ENCODE measurements at regions not wholly inside any gene's neighbourhood (a gene's known extent, or its start where the extent isn't known, plus 50 kb on each side); places are given as distances from the start of the nearest gene placed in this dataset.
"Not testable (repeated sequence)": the region's sequence is repeated elsewhere in the genome, so short reads cannot be mapped to it uniquely, and the experiment has no call there.

DNA sequence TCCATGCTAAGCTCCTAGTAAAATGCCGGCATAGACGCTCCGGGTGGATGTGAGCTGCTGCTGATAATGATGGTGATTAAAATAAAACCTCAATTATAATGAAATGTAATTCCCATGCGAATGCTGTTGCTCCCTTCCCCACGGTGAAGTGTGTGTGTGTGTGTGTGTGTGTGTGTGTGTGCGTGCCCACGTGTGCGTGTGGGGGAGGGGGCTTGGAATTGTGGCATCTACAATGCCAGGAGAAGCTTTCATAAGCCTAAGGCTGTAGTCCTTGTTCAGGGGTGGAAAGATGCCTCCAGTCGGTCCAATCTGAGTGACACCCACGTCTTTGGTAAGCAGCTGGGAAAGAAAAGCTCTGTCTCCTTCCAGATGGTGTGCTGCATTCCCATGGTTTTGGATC is 137.9 kb downstream of the CDH26 start:
- DNase-seq (ENCODE audit: low read depth in 1 of 2, low spot score in 1 of 2): no peak

GRCh38 chr20:60097285-60097684 is 139.1 kb downstream of the CDH26 start:
- no peak for DNase-seq (ENCODE audit: low read depth in 1 of 2, low spot score in 1 of 2)

DNA sequence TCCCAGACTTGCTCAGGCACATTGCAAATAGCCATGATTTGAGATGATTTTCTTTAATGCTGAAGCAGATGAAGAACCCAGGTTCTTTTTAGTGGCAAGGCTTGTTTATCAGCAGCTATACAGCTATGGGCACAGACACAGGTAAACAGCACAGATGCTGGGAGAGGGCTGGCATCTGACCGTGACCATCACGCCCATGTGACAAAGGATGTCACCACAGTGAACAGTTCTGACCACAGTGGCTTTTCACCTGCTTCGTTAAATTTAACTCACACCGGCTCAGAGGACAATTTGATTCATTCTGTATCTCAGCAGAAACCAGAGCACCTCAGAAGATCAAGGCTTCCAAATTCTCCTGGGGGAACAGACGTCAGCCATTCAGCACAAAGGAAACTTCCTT is 142.6 kb downstream of the CDH26 start:
- no peak for DNase-seq (ENCODE audit: low read depth in 1 of 2, low spot score in 1 of 2)

GRCh38 chr20:60101201-60101890 is 143.1 kb downstream of the CDH26 start:
- no peak for DNase-seq (ENCODE audit: low read depth in 1 of 2, low spot score in 1 of 2)

DNA sequence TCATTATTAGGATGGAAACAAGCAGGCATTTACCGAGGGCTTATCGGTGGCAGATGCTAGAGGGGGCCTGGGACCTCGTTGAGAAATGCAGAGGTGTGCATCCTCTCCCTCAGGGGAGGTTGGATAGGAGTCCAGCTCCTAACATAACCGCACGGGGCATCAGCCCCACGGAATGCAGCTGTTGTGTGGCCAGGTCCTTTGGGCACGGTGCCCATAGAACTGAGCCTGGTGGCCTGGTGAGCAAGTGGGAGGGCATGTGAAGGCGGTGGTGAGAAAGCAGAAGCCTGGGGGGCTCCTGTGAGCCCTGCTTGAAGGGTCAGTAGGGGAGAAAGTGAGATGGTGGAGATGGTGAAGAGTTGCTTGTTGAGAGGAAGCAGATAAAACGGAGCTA is 143.7 kb downstream of the CDH26 start:
- no peak for DNase-seq (ENCODE audit: low read depth in 1 of 2, low spot score in 1 of 2)

DNA sequence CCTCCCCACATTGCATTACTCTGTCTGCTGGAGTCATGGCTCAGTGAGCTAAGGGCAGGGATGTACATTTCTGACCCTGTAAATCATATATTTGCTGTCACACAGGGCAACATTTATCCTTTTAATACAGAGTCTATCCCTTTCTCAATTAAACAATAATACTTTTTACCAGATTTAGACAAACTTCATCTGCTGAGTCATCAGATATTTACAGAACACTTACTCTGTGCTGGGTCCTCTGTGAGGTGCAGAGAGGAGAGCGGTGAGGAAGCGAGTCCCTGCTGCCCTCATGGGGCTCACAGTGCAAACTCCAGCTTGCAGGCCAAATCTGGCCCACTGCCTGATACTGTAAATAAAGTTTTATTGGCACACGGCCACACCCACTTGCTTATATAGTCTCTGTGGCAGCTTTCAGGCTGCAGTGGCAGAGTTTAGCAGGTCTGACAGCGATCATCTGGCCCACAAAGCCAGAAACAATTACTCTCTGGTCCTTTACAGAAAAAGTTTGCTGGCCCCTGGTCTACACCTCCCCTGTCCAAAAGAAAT is 144.5 kb downstream of the CDH26 start:
- DNase-seq (ENCODE audit: low read depth in 1 of 2, low spot score in 1 of 2): no peak

DNA sequence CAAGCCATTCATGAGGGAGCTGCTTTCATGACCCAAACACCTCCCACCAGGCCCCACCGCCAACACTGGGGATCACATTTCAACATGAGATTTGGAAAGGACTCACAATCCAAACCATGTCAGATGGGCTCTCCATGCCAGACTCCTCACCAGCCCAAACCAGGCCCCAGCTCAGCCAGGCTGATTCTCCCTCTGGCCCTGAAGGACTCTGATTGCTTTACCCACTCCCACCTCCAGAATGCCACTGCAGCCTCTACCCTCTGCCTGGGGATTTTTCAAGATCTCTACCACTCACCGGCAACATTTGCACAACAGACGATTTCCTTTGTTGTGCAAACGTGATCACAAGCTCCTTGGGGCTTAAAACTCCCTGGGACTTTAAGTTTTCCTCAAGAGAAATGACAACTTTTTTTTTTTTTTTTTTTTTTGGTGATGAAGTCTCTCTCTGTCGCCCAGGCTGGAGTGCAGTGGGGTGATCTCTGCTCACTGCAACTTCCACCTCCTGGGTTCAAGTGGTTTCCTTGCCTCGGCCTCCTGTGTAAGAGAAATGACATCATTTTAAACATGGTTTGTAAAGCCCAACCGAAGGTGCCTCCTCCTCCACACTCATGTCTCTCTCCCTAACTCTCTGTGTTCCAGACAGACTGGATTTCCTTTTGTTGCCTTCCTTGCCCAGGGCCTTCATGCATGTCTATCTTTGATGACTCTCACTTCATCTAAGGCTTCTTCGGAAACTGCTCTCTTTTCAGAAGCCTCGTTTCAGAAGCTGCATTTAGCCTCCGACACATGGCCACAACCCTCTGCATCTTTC is 147.0 kb downstream of the CDH26 start:
- DNase-seq (ENCODE audit: low read depth in 1 of 2, low spot score in 1 of 2): no peak

DNA sequence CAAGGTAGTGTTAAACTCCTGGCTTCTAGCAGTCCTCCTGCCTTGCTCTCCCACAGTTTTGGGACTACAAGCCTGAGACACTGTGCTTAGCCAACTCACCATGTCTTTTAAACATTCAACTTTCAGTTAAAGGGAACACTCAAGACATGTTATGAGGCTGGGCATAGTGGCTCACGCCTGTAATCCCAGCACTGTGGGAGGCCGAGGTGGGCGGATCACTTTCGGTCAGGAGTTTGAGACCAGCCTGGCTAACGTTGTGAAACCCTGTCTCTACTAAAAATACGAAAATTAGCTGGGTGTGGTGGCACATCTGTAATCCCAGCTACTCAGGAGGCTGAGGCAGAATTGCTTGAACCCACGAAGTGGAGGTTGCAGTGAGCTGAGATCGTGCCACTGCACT is 148.0 kb downstream of the CDH26 start:
- not testable (repeated sequence) for DNase-seq (ENCODE audit: low read depth in 1 of 2, low spot score in 1 of 2)

GRCh38 chr20:60107621-60108390 is 149.6 kb downstream of the CDH26 start:
- no peak for DNase-seq (ENCODE audit: low read depth in 1 of 2, low spot score in 1 of 2)

GRCh38 chr20:60108397-60108796 is 150.2 kb downstream of the CDH26 start:
- DNase-seq (ENCODE audit: low read depth in 1 of 2, low spot score in 1 of 2): no peak

GRCh38 chr20:60113024-60113724 is 155.0 kb downstream of the CDH26 start:
- no peak for DNase-seq (ENCODE audit: low read depth in 1 of 2, low spot score in 1 of 2)

DNA sequence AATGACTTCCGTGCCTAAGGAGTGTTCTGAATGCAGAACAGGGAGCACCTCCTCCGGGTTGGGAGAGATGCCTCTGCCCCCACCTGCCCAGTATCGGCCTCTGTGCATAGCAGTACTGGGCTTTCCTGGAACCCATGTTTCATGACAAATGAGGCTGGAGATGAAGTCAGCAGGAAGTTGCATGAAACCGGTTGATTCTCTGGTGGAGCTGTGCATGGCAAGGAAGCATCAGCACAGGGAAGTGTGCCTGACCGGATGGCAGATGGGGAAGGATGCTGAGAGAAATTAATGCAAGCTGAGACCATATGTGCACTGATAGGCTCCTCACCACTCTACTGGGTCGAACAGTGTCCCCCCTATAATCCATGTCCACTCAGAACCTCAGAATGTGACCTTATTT is 155.5 kb downstream of the CDH26 start:
- no peak for DNase-seq (ENCODE audit: low read depth in 1 of 2, low spot score in 1 of 2)

- DNase-seq (ENCODE audit: low read depth in 1 of 2, low spot score in 1 of 2): no peak
Observed at GRCh38 chr20:60115451-60115850, 157.2 kb downstream of the CDH26 start.

DNA sequence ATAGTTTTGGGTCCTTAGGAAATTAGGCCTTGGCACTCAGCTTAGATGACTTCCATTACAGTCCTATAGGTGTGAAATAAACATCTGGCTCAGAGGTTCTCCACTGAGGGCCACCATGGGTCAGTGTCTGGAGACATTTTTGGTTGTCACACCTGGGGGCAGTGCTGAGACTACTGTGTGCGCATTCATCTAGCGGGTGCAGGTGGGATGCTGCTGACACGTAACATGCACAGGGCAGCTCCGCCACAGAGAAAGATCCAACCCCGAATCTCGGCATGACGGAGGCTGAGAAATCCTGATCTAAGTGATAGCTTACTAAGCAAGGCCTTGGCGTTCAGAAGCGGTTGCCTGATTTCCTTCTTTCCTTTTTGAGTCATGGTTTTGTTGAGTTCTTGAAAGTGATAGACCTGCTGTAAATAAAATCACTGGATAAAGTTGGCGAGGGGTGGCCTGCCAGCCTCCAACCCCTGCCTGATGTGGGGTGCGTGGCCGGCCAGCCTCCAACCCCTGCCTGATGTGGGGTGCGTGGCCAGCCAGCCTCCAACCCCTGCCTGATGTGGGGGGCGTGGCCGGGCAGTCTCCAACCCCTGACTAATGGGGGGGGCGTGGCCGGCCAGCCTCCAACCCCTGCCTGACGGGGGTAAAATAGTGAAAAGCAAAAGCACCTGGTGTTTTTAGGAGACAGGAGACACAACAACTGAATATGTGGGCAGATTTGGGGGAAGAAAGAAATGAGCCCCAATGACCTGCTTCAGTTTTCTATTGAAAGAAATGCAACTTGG is 158.1 kb downstream of the CDH26 start:
- no peak for DNase-seq (ENCODE audit: low read depth in 1 of 2, low spot score in 1 of 2)

DNA sequence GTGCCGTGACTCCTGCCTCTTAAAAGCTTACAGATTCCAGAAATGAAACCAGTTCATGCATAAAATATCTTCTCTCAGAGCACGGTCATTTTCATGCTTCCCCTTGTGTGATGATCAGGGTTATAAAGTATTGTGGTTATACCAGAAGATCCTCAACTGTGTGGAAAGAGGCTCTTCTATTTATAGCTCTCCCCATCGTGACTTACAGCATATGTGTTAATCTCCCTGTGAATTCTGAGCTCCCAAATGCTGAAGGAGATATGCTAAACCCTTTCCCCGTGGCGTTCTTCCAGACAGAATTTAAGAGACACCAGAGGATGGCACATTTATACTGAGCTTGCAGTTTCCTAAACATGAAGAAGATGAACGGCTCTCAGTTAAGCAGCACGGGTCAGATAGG is 158.8 kb downstream of the CDH26 start:
- no peak for DNase-seq (ENCODE audit: low read depth in 1 of 2, low spot score in 1 of 2)

GRCh38 chr20:60121903-60122302 is 163.7 kb downstream of the CDH26 start:
- no peak for DNase-seq (ENCODE audit: low read depth in 1 of 2, low spot score in 1 of 2)

- no peak for DNase-seq (ENCODE audit: low read depth in 1 of 2, low spot score in 1 of 2)
Observed at GRCh38 chr20:60122671-60123070, 164.4 kb downstream of the CDH26 start.

DNA sequence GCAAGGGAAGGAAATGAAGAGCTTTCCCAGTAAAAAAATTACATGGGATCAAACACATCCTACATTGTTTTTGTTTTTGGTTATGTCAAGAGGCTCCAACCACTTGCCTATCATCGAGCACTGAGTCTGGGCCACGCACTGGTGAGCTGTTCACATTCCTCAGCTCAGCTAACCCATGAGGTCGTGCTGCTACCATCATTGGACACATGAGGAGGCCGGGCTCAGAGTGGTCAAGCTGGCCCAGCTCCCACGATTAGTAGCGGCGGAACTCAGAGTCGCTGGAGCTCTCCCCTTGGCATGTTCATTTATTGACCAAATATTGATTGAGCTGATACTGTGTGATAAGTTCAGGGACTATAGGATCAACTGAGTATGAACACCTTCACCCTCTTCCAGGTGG is 164.9 kb downstream of the CDH26 start:
- no peak for DNase-seq (ENCODE audit: low read depth in 1 of 2, low spot score in 1 of 2)

GRCh38 chr20:60123652-60124051 is 165.4 kb downstream of the CDH26 start:
- no peak for DNase-seq (ENCODE audit: low read depth in 1 of 2, low spot score in 1 of 2)

GRCh38 chr20:60124776-60125381 is 166.7 kb downstream of the CDH26 start:
- no peak for DNase-seq (ENCODE audit: low read depth in 1 of 2, low spot score in 1 of 2)

Measured in activated CD4-positive, alpha-beta T cell treated with anti-CD3 and anti-CD28 coated beads, Interleukin-2, amount 50 U/mL, for 24 hours (primary cell).